ENCODE measurements at regions not wholly inside any gene's neighbourhood (a gene's known extent, or its start where the extent isn't known, plus 50 kb on each side); places are given as distances from the start of the nearest gene placed in this dataset.

DNA sequence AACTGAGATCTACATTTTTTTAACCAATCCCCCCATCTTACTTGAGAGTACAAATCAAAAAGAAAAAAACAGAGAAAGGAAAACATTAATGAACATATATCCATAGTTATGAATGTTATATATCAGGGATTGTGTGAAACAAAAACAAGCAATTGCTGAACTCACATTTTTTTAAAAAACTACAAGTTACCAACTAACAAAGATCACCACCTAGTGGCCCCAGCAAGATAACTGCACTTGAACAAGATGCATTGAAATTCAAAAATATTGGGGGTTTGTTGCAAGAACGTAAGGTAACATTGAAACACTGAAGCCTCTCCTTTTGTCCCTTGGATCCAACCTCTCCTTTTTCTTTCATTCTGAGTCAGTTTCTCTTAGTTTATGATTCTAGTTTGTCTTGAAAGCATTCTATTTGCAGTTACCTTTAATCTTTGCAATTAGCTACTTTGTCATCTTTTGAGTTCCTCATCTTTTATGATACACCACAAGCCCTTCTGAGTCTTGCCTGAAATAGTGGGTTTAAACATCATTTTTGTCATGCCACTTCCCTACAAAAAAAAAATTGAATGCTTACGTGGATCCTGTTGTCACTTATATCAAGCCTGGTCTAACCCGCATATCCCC is 87.3 kb upstream of the TES start:
- TF ChIP-seq, protein P1, sequence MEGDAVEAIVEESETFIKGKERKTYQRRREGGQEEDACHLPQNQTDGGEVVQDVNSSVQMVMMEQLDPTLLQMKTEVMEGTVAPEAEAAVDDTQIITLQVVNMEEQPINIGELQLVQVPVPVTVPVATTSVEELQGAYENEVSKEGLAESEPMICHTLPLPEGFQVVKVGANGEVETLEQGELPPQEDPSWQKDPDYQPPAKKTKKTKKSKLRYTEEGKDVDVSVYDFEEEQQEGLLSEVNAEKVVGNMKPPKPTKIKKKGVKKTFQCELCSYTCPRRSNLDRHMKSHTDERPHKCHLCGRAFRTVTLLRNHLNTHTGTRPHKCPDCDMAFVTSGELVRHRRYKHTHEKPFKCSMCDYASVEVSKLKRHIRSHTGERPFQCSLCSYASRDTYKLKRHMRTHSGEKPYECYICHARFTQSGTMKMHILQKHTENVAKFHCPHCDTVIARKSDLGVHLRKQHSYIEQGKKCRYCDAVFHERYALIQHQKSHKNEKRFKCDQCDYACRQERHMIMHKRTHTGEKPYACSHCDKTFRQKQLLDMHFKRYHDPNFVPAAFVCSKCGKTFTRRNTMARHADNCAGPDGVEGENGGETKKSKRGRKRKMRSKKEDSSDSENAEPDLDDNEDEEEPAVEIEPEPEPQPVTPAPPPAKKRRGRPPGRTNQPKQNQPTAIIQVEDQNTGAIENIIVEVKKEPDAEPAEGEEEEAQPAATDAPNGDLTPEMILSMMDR (IDR thresholded peaks at IDR 0.05; ENCODE audit: insufficient read depth, low read depth, low read length, missing control alignments), result peak; percentile 73
- H3K4me3 ChIP-seq (ENCODE audit: low read length), result no peak overlapping the region
- peak; percentile 60 for DNase-seq (ENCODE audit: low read depth)

DNA sequence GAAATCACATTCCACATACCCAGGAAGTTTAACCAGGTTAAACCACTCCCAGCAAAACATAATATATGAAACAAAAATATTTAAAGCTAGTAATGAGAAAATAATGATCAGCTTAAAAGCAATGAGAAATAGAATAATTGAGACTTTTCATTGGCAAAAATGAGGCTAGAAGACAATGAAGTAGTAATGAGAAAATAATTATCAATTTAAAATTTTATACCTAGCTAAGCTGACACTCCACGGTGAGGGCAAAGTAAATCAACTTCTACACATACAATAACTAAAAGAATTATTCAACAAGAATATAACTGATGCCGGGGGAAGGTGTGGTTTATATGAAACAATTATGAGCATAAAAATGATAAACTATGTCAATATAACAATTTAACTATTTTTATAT is 82.2 kb upstream of the TES start:
- no peak for DNase-seq (ENCODE audit: low read depth)
- TF ChIP-seq, protein P1 (IDR thresholded peaks at IDR 0.05; ENCODE audit: insufficient read depth, low read depth, low read length, missing control alignments), result no peak
- no peak overlapping the region for H3K4me3 ChIP-seq (ENCODE audit: low read length)

DNA sequence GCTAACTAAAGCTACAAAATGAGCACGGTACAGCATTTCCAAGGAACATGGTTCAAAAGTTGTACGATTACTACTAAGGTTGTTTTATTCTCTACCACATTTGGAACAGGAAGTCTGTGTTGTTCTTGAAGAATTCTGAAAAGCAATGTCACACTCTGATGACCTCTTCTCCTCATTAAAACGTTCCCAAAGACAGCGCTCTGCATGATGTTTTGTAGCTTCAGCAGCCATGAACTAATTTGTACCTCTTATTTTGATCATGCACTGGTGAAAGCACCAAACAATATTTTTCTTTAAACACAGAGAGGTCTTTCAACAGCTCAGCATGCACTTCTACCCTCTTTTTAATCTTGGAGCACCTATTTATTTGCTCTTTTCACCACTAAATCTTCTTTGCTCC is 75.0 kb upstream of the TES start:
- no peak for DNase-seq (ENCODE audit: low read depth)
- no peak overlapping the region for H3K4me3 ChIP-seq (ENCODE audit: low read length)
- TF ChIP-seq, protein P1 (IDR thresholded peaks at IDR 0.05; ENCODE audit: insufficient read depth, low read depth, low read length, missing control alignments), result no peak

DNA sequence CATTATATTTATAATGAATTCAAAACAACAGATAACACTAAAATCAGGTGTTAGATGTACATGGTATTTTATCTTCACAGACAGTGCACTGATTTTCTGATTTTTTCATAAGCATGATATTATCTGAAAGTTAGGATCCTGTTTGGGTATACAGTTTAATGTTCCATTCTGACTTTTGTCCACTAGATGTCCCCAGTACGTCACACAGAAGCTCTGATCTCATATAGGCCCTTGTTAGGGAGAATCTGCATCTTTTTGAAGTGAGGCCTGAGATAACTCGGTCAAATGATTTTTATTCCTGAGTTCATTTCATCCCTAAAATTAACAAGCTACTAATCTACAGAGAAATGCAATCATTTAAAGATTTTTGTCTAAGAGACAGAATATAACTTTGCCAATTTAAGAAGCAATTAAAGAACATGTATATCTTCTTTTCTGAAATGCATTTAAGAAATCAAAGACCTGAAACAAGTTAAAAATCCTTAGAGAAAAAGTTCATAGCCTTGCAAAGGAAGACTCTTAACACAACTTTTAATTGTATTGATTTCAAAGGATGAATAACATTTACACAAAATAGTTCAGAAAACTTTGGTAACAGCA is 72.0 kb upstream of the TES start:
- peak; percentile 77 for DNase-seq (ENCODE audit: low read depth)
- TF ChIP-seq, protein P1 (IDR thresholded peaks at IDR 0.05; ENCODE audit: insufficient read depth, low read depth, low read length, missing control alignments), result peak; percentile 77
- H3K4me3 ChIP-seq (ENCODE audit: low read length), result no peak overlapping the region

DNA sequence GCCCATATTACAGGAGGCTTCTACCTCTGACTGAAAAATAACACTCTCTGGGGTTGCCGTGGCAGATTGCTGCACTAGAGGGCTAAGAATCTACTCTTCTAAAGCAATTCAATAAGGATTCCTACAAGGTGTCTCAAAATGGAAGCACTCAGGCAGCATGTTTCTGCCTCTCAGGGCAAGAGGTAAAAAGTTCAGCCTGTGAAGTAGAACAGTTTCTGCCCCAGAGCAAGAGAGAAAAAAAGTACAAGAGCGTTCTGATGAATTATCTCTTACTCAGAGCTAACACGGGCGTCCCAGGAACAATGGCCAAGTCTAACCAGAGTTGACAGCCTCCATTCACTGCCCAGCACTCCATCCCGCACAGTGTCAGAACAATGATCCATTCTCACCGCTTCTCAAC is 71.3 kb upstream of the TES start:
- H3K4me3 ChIP-seq (ENCODE audit: low read length), result no peak overlapping the region
- TF ChIP-seq, protein P1 (IDR thresholded peaks at IDR 0.05; ENCODE audit: insufficient read depth, low read depth, low read length, missing control alignments), result no peak
- peak; percentile 81 for DNase-seq (ENCODE audit: low read depth)

DNA sequence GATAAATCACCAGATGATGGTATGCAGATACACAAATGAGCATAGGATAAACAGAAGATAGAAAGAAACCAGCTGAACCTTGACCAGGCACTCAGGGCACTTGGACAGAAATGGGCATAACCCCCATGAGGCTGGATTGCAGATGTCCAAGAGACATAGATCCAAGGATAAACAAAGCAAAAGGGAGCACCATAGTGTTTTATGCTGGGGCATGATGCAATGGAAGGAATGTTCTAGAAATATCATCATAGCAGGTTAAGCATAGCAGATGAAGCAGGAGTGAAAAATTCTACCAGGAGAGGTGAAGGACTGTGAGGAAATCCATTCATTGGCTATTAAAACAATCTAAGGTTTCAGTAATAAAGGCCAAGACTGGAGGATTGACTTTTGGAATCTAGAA is 70.5 kb upstream of the TES start:
- H3K4me3 ChIP-seq (ENCODE audit: low read length), result no peak overlapping the region
- TF ChIP-seq, protein P1 (IDR thresholded peaks at IDR 0.05; ENCODE audit: insufficient read depth, low read depth, low read length, missing control alignments), result no peak
- DNase-seq (ENCODE audit: low read depth), result no peak

DNA sequence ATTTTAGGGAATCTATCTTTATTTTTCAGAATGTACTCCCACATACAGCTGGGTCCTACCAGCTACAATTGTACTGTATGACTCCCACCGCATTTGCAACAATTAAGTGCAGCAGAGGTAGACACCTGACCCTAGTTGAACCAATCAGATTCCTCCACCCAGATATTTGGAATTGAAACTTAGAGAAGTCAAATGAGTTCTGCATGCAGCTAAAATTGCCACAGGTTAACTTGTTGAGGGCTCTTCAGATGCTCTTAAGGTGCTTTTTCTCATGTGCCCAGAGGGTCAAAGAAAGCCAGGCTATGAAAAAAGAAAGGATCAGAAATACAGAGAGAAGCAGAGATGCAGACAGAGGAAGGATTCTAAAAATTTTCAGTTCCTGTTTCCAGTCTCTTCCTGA is 68.0 kb upstream of the TES start:
- TF ChIP-seq, protein P1 (IDR thresholded peaks at IDR 0.05; ENCODE audit: insufficient read depth, low read depth, low read length, missing control alignments), result no peak
- DNase-seq (ENCODE audit: low read depth), result no peak
- no peak overlapping the region for H3K4me3 ChIP-seq (ENCODE audit: low read length)

Data from epithelial cell of esophagus (primary cell).